H9 (cell line): ENCODE measurements at regions not wholly inside any gene's neighbourhood (a gene's known extent, or its start where the extent isn't known, plus 50 kb on each side); places are given as distances from the start of the nearest gene placed in this dataset.

ENCODE experiments used
- DNase-seq: peaks from one replicate; pipeline ENCODE4 v3.0.0-alpha.2; 2017
- H2AFZ ChIP-seq: one replicate; pipeline ENCODE4 v1.6.1; 2013; ENCODE audit warnings: mild to moderate bottlenecking, low read length, control low read depth, moderate library complexity
- H2AK5ac ChIP-seq: 2 replicates; pipeline ENCODE4 v1.6.1; 2013; ENCODE audit warnings: low read length, control low read depth, mixed read lengths; ENCODE audit not compliant: insufficient read length
- H2BK120ac ChIP-seq: one replicate; pipeline ENCODE4 v1.6.1; 2013; ENCODE audit warnings: low read depth, mild to moderate bottlenecking, low read length, control low read depth, inconsistent platforms; ENCODE audit not compliant: poor library complexity, severe bottlenecking
- H2BK12ac ChIP-seq: 2 replicates; pipeline ENCODE4 v1.6.1; 2013; ENCODE audit warnings: low read length, control low read depth, mixed read lengths, low read depth; ENCODE audit not compliant: insufficient read length
- H2BK15ac ChIP-seq: 2 replicates; pipeline ENCODE4 v1.6.1; 2013; ENCODE audit warnings: low read depth, low read length, control low read depth
- H2BK20ac ChIP-seq: one replicate; pipeline ENCODE4 v1.6.1; 2013; ENCODE audit warnings: low read depth, mild to moderate bottlenecking, low read length, control low read depth, inconsistent platforms; ENCODE audit not compliant: poor library complexity, severe bottlenecking
- H2BK5ac ChIP-seq: 2 replicates; pipeline ENCODE4 v1.6.1; 2013; ENCODE audit warnings: low read length, control low read depth, mixed read lengths; ENCODE audit not compliant: insufficient read length
- H3K14ac ChIP-seq: 2 replicates; pipeline ENCODE4 v1.6.1; 2013; ENCODE audit warnings: low read length, control low read depth; ENCODE audit not compliant: insufficient read depth
- H3K18ac ChIP-seq: 2 replicates; pipeline ENCODE4 v1.6.1; 2013; ENCODE audit warnings: low read depth, mild to moderate bottlenecking, mixed read lengths, low read length, control low read depth; ENCODE audit not compliant: insufficient read length
- H3K23ac ChIP-seq: 2 replicates; pipeline ENCODE4 v1.6.1; 2013; ENCODE audit warnings: low read length, control low read depth, mixed read lengths, low read depth; ENCODE audit not compliant: insufficient read length
- H3K23me2 ChIP-seq: 2 replicates; pipeline ENCODE4 v1.6.1; 2013; ENCODE audit warnings: low read depth, mild to moderate bottlenecking, mixed read lengths, low read length, control low read depth; ENCODE audit not compliant: insufficient read length, poor library complexity, severe bottlenecking
- H3K27ac ChIP-seq: 2 replicates; pipeline ENCODE4 v1.5.1; 2013; ENCODE audit warnings: low read length, control low read depth, mixed read lengths, low read depth; ENCODE audit not compliant: insufficient read length
- H3K27me3 ChIP-seq: 2 replicates; pipeline ENCODE4 v1.6.1; 2013; ENCODE audit warnings: low read length, control low read depth, inconsistent platforms; ENCODE audit not compliant: insufficient read depth
- H3K4ac ChIP-seq: 2 replicates; pipeline ENCODE4 v1.6.1; 2013; ENCODE audit warnings: low read depth, mild to moderate bottlenecking, control low read depth, inconsistent platforms, low read length, moderate library complexity
- H3K4me1 ChIP-seq: 2 replicates; pipeline ENCODE4 v1.6.1; 2013; ENCODE audit warnings: low read length, control low read depth, inconsistent platforms; ENCODE audit not compliant: insufficient read depth
- H3K4me2 ChIP-seq: 2 replicates; pipeline ENCODE4 v1.6.1; 2013; ENCODE audit warnings: low read length, control low read depth, mixed read lengths; ENCODE audit not compliant: insufficient read length, insufficient read depth
- H3K56ac ChIP-seq: 2 replicates; pipeline ENCODE4 v1.6.1; 2013; ENCODE audit warnings: low read depth, mild to moderate bottlenecking, mixed read lengths, low read length, control low read depth; ENCODE audit not compliant: insufficient read length
- H3K79me1 ChIP-seq: 2 replicates; pipeline ENCODE4 v1.6.1; 2013; ENCODE audit warnings: low read depth, mild to moderate bottlenecking, moderate library complexity, low read length, control low read depth, inconsistent platforms; ENCODE audit not compliant: insufficient read depth, poor library complexity, severe bottlenecking
- H3K79me2 ChIP-seq: 2 replicates; pipeline ENCODE4 v1.6.1; 2013; ENCODE audit warnings: low read length, control low read depth, inconsistent platforms; ENCODE audit not compliant: insufficient read depth
- H3K9ac ChIP-seq: 2 replicates; pipeline ENCODE4 v1.6.1; 2013; ENCODE audit warnings: low read length, control low read depth, mixed read lengths; ENCODE audit not compliant: insufficient read length; ENCODE audit errors: extremely low read depth
- H3K9me3 ChIP-seq: one replicate; pipeline ENCODE4 v1.6.1; 2013; ENCODE audit warnings: low read depth, low read length, inconsistent platforms; ENCODE audit not compliant: control insufficient read depth
- H3T11ph ChIP-seq: one replicate; pipeline ENCODE4 v1.6.1; 2013; ENCODE audit warnings: mild to moderate bottlenecking, low read length, control low read depth, inconsistent platforms
- H4K20me1 ChIP-seq: one replicate; pipeline ENCODE4 v1.6.1; 2013; ENCODE audit not compliant: control insufficient read depth, insufficient read length, insufficient read depth
- H4K5ac ChIP-seq: 2 replicates; pipeline ENCODE4 v1.6.1; 2013; ENCODE audit warnings: low read depth, mild to moderate bottlenecking, mixed read lengths, low read length, control low read depth; ENCODE audit not compliant: insufficient read length
- H4K8ac ChIP-seq: replicated peaks from 2 replicates; pipeline ENCODE4 v1.6.1; 2013; ENCODE audit warnings: low read length, control low read depth, mixed read lengths, low read depth; ENCODE audit not compliant: insufficient read length
- H4K91ac ChIP-seq: 2 replicates; pipeline ENCODE4 v1.6.1; 2013; ENCODE audit warnings: low read depth, mild to moderate bottlenecking, moderate library complexity, mixed read lengths, low read length, control low read depth; ENCODE audit not compliant: insufficient read length
- H3K27ac Mint-ChIP-seq, 3 experiments: 2 replicates in 2 of 3; 3 replicates in 1 of 3; pipeline ENCODE4 v1.8.0; 2020 to 2021; ENCODE audit warnings: mixed read lengths in 3 of 3, mild to moderate bottlenecking in 1 of 3, moderate library complexity in 1 of 3
- H3K27me3 Mint-ChIP-seq: 2 replicates; pipeline ENCODE4 v1.8.0; 2021; ENCODE audit warnings: low read depth, mild to moderate bottlenecking, moderate library complexity, mixed read lengths
- H3K36me3 Mint-ChIP-seq, 3 experiments: 2 replicates in 2 of 3; 3 replicates in 1 of 3; pipeline ENCODE4 v1.8.0; 2020 to 2021; ENCODE audit warnings: low read depth in 3 of 3, mixed read lengths in 3 of 3; ENCODE audit not compliant: insufficient read depth in 1 of 3
- H3K4me1 Mint-ChIP-seq, 2 experiments: 2 replicates each; pipeline ENCODE4 v1.8.0; 2020; ENCODE audit warnings: mixed read lengths in 2 of 2
- H3K4me3 Mint-ChIP-seq, 2 experiments: 2 replicates in 1 of 2; 3 replicates in 1 of 2; pipeline ENCODE4 v1.8.0; 2020 to 2021; ENCODE audit warnings: mild to moderate bottlenecking in 2 of 2, mixed read lengths in 2 of 2, moderate library complexity in 1 of 2
- H3K9me3 Mint-ChIP-seq, 2 experiments: 2 replicates in 1 of 2; 3 replicates in 1 of 2; pipeline ENCODE4 v1.8.0; 2020; ENCODE audit warnings: mild to moderate bottlenecking in 2 of 2, mixed read lengths in 2 of 2, moderate library complexity in 1 of 2
- CTCF ChIP-seq: fragments of 200-600 bp; sonication (generic); conservative IDR thresholded peaks from 3 replicates; pipeline ENCODE4 v1.8.0; 2021; ENCODE audit warnings: antibody characterized with exemption, mild to moderate bottlenecking
- WGBS: extraction: QIAGEN DNeasy Blood & Tissue Kit; methylation state at CpG from one replicate; pipeline ENCODE4 v1.1.7; 2013; ENCODE audit warnings: missing lambda C conversion rate, low lambda C conversion rate, mixed read lengths; ENCODE audit not compliant: insufficient read length; ENCODE audit errors: extremely low coverage; 5-methylcytosine and 5-hydroxymethylcytosine counted together

GRCh38 chr2:83665154-83665553 is 793.9 kb downstream of the SUCLG1 start:
- no peaks in the 10 kb centered on the region for H3K79me2 ChIP-seq
- H2BK12ac ChIP-seq, result no peak overlapping the region
- no peaks in the 10 kb centered on the region for H3K79me1 ChIP-seq
- WGBS, result no CpG with 5 or more reads among the region's 1 CpG
- H3K4me1 ChIP-seq, result no peaks in the 10 kb centered on the region
- TF ChIP-seq CTCF, result no peak
- H3K27ac Mint-ChIP-seq, result no peak overlapping the region
- H3K4me1 Mint-ChIP-seq, result no peaks in the 10 kb centered on the region
- no peak overlapping the region for H3K56ac ChIP-seq
- H3K14ac ChIP-seq, result no peak overlapping the region
- H2BK5ac ChIP-seq, result no peak overlapping the region
- no peak overlapping the region for H2BK120ac ChIP-seq
- no peaks in the 10 kb centered on the region for H3K27me3 ChIP-seq
- H3K23ac ChIP-seq, result no peak overlapping the region
- no peak overlapping the region for H3K4me3 Mint-ChIP-seq
- H3K36me3 Mint-ChIP-seq, result no peaks in the 10 kb centered on the region
- H4K20me1 ChIP-seq, result no peaks in the 10 kb centered on the region
- no peak overlapping the region for H3K27ac ChIP-seq
- H2BK20ac ChIP-seq, result no peak overlapping the region
- H3T11ph ChIP-seq, result no peak overlapping the region
- H2BK15ac ChIP-seq, result no peak overlapping the region
- H3K9me3 Mint-ChIP-seq, result no peaks in the 10 kb centered on the region
- H4K5ac ChIP-seq, result no peak overlapping the region
- no peaks in the 10 kb centered on the region for H3K23me2 ChIP-seq
- no peak overlapping the region for H3K4ac ChIP-seq
- no peak for DNase-seq
- H2AK5ac ChIP-seq, result no peak overlapping the region
- no peak overlapping the region for H3K18ac ChIP-seq
- no peak overlapping the region for H4K8ac ChIP-seq
- H3K9ac ChIP-seq, result no peak overlapping the region
- H3K9me3 ChIP-seq, result no peaks in the 10 kb centered on the region
- no peak overlapping the region for H2AFZ ChIP-seq
- no peaks in the 10 kb centered on the region for H3K27me3 Mint-ChIP-seq
- H4K91ac ChIP-seq, result no peak overlapping the region
- no peak overlapping the region for H3K4me2 ChIP-seq
